NCI-H2227 (cell line): ENCODE measurements at regions not wholly inside any gene's neighbourhood (a gene's known extent, or its start where the extent isn't known, plus 50 kb on each side); places are given as distances from the start of the nearest gene placed in this dataset.
"Not testable (repeated sequence)": the region's sequence is repeated elsewhere in the genome, so short reads cannot be mapped to it uniquely, and the experiment has no call there.

ENCODE experiments used
- DNase-seq: peaks from one replicate; lab custom pipeline; 2025; ENCODE audit not compliant: unreplicated experiment; lab: John Stamatoyannopoulos, UW

GRCh38 chr9:75658301-75658905 lies 232.1 kb upstream of the PCSK5 start:
- no peak for DNase-seq

- no peak for DNase-seq
Observed at GRCh38 chr9:75664597-75664996, 225.9 kb upstream of the PCSK5 start.

GRCh38 chr9:75666856-75667554 lies 223.5 kb upstream of the PCSK5 start:
- DNase-seq, result peak; percentile 74

- DNase-seq, result peak; percentile 77
Observed at GRCh38 chr9:75669721-75670120, 220.8 kb upstream of the PCSK5 start.

- DNase-seq, result peak; percentile 38
Observed at GRCh38 chr9:75671354-75671753, 219.1 kb upstream of the PCSK5 start.

GRCh38 chr9:75672478-75672877 lies 218.0 kb upstream of the PCSK5 start:
- peak; percentile 68 for DNase-seq

- DNase-seq, result no peak
Observed at GRCh38 chr9:75683591-75683990, 206.9 kb upstream of the PCSK5 start.

GRCh38 chr9:75685062-75685461 lies 205.4 kb upstream of the PCSK5 start:
- DNase-seq, result no peak

- no peak for DNase-seq
Observed at GRCh38 chr9:75687359-75687953, 203.0 kb upstream of the PCSK5 start.

GRCh38 chr9:75690551-75690950 lies 199.9 kb upstream of the PCSK5 start:
- not testable (repeated sequence) for DNase-seq

GRCh38 chr9:75691408-75691807 lies 199.1 kb upstream of the PCSK5 start:
- DNase-seq, result no peak

GRCh38 chr9:75692309-75692708 lies 198.2 kb upstream of the PCSK5 start:
- no peak for DNase-seq

GRCh38 chr9:75695921-75696320 lies 194.6 kb upstream of the PCSK5 start:
- DNase-seq, result no peak

- DNase-seq, result no peak
Observed at GRCh38 chr9:75699017-75699416, 191.5 kb upstream of the PCSK5 start.

- DNase-seq, result no peak
Observed at GRCh38 chr9:75699625-75700251, 190.7 kb upstream of the PCSK5 start.

- no peak for DNase-seq
Observed at GRCh38 chr9:75700252-75700640, 190.2 kb upstream of the PCSK5 start.

GRCh38 chr9:75707191-75707590 lies 183.3 kb upstream of the PCSK5 start:
- no peak for DNase-seq

GRCh38 chr9:75709698-75710097 lies 180.8 kb upstream of the PCSK5 start:
- no peak for DNase-seq

- DNase-seq, result no peak
Observed at GRCh38 chr9:75712700-75713099, 177.8 kb upstream of the PCSK5 start.

GRCh38 chr9:75713335-75713734 lies 177.1 kb upstream of the PCSK5 start:
- no peak for DNase-seq

- DNase-seq, result no peak
Observed at GRCh38 chr9:75715360-75715759, 175.1 kb upstream of the PCSK5 start.

- no peak for DNase-seq
Observed at GRCh38 chr9:75718677-75719076, 171.8 kb upstream of the PCSK5 start.
